Uterus (tissue), 2 donors: ENCODE measurements at regions not wholly inside any gene's neighbourhood (a gene's known extent, or its start where the extent isn't known, plus 50 kb on each side); places are given as distances from the start of the nearest gene placed in this dataset.

Source experiments
- CTCF ChIP-seq, 4 experiments: fragments of 200-600 bp in 2 of 4; fragments of 450-650 bp in 2 of 4; sonication (generic) in 2 of 4; IDR thresholded peaks; one replicate each; pipeline ENCODE4 v1.5.1; 2016 to 2019; ENCODE audit warnings: antibody characterized with exemption in 4 of 4, mild to moderate bottlenecking in 2 of 4, moderate library complexity in 1 of 4
- POLR2A ChIP-seq, 2 donors: fragments of 450-650 bp; IDR thresholded peaks; one replicate each; pipeline ENCODE4 v1.6.1; 2016; ENCODE audit warnings: antibody characterized with exemption in 2 of 2, mild to moderate bottlenecking in 1 of 2, moderate library complexity in 1 of 2

- TF ChIP-seq CTCF (IDR thresholded peaks at IDR 0.05) (no peak), POLR2A (IDR thresholded peaks at IDR 0.05) (no peak)
Measured at GRCh38 chr3:115286529-115287197, 139.6 kb upstream of the ZBTB20 start.
